Ishikawa (cell line): ENCODE measurements at regions not wholly inside any gene's neighbourhood (a gene's known extent, or its start where the extent isn't known, plus 50 kb on each side); places are given as distances from the start of the nearest gene placed in this dataset.

Experiments used
- CEBPB ChIP-seq: IDR thresholded peaks from 2 replicates; pipeline ENCODE4 v1.6.1; 2012
- CREB1 ChIP-seq: IDR thresholded peaks from 2 replicates; pipeline ENCODE4 v1.6.1; 2012; ENCODE audit warnings: low read depth
- EGR1 ChIP-seq: IDR thresholded peaks from 2 replicates; pipeline ENCODE4 v1.6.1; 2012
- TAF1 ChIP-seq: IDR thresholded peaks from 2 replicates; pipeline ENCODE4 v1.6.1; 2012; ENCODE audit warnings: low read depth, mild to moderate bottlenecking
- TF ChIP-seq, protein P1 (sequence below): IDR thresholded peaks from 2 replicates; pipeline ENCODE4 v1.6.1; 2012
- TF ChIP-seq, protein P2 (sequence below): IDR thresholded peaks from 2 replicates; pipeline ENCODE4 v1.6.1; 2012; ENCODE audit warnings: low read depth, mild to moderate bottlenecking
- TF ChIP-seq, protein P3 (sequence below): IDR thresholded peaks from 2 replicates; pipeline ENCODE4 v1.6.1; 2012

DNA sequence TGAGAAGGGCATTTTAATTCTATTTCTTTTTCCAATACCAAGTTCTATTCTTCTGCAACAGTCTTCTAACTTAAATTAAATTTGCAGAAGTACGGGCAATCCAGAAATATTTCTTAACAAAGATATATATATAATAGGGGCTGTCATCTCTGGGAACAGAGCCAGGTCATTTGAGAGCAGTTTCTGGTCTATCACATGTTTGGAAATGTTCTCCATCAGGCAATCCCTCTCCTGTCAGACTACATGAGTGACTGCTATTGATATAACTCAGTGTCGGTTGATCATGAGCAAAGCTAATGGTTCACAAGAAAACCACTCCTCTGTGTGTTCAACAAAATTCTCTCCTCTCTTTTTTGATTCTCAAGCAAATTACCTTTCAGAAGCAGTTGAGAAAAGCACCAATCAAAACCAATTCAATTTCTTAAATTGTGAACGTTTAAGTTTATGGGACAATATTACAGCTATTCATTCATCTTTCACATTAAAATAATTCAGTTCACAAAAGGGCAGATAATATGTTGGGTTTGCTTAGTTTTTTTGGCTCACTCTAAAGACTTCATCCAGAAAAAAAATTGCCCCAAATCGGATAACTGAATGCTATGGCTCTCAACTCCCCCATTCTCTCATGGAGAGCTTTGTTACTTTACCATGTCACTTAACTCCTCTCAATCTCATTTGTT, 152.9 kb upstream of the TGFBR2 start:
- TF ChIP-seq CEBPB, result no peak
- TF ChIP-seq, protein P1, sequence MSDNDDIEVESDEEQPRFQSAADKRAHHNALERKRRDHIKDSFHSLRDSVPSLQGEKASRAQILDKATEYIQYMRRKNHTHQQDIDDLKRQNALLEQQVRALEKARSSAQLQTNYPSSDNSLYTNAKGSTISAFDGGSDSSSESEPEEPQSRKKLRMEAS, result no peak
- TF ChIP-seq CREB1, result no peak
- TF ChIP-seq TAF1, result no peak
- TF ChIP-seq, protein P2, sequence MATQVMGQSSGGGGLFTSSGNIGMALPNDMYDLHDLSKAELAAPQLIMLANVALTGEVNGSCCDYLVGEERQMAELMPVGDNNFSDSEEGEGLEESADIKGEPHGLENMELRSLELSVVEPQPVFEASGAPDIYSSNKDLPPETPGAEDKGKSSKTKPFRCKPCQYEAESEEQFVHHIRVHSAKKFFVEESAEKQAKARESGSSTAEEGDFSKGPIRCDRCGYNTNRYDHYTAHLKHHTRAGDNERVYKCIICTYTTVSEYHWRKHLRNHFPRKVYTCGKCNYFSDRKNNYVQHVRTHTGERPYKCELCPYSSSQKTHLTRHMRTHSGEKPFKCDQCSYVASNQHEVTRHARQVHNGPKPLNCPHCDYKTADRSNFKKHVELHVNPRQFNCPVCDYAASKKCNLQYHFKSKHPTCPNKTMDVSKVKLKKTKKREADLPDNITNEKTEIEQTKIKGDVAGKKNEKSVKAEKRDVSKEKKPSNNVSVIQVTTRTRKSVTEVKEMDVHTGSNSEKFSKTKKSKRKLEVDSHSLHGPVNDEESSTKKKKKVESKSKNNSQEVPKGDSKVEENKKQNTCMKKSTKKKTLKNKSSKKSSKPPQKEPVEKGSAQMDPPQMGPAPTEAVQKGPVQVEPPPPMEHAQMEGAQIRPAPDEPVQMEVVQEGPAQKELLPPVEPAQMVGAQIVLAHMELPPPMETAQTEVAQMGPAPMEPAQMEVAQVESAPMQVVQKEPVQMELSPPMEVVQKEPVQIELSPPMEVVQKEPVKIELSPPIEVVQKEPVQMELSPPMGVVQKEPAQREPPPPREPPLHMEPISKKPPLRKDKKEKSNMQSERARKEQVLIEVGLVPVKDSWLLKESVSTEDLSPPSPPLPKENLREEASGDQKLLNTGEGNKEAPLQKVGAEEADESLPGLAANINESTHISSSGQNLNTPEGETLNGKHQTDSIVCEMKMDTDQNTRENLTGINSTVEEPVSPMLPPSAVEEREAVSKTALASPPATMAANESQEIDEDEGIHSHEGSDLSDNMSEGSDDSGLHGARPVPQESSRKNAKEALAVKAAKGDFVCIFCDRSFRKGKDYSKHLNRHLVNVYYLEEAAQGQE, result no peak
- TF ChIP-seq, protein P3, sequence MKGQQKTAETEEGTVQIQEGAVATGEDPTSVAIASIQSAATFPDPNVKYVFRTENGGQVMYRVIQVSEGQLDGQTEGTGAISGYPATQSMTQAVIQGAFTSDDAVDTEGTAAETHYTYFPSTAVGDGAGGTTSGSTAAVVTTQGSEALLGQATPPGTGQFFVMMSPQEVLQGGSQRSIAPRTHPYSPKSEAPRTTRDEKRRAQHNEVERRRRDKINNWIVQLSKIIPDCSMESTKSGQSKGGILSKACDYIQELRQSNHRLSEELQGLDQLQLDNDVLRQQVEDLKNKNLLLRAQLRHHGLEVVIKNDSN, result no peak
- TF ChIP-seq EGR1, result no peak
